ENCODE measurements at regions not wholly inside any gene's neighbourhood (a gene's known extent, or its start where the extent isn't known, plus 50 kb on each side); places are given as distances from the start of the nearest gene placed in this dataset.

DNA sequence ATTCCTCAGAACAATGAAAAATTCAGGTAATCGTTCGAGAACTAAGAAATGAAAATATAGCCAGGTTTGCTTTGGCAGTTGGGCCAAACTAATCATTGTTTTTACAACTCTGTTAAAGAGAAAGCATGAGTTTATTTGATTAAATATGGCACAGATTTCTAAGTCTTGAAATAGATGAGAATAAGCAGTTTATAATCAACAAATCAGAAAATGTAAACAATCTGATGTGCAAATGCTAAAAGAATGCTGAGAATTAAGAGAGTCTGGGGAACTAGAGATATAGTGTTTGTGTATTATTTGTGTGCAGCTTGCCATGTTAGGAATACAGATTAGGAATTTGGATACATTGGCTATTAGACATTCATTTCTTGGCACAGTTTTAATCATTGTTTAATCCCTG lies 212.5 kb downstream of the TANC2 start:
- no peak for DNase-seq
- Histone ChIP-seq H2AK5ac (ENCODE audit: insufficient read length, low read length) (no peak overlapping the region), H2BK20ac (ENCODE audit: low read depth, low read length, poor library complexity, severe bottlenecking) (no peak overlapping the region), H3K79me2 (ENCODE audit: insufficient read depth, low read length) (no peaks in the 10 kb centered on the region), H2BK5ac (ENCODE audit: insufficient read length, low read length) (no peak overlapping the region), H3K79me1 (ENCODE audit: insufficient read depth, low read depth, low read length, poor library complexity, severe bottlenecking) (no peaks in the 10 kb centered on the region), H3K27ac (ENCODE audit: insufficient read length, low read depth, low read length) (no peak overlapping the region), H3K4ac (ENCODE audit: low read depth, low read length) (no peak overlapping the region), H2BK12ac (ENCODE audit: insufficient read length, low read depth, low read length) (no peak overlapping the region), H4K91ac (ENCODE audit: insufficient read length, low read depth, low read length) (no peak overlapping the region), H2BK120ac (ENCODE audit: low read depth, low read length, poor library complexity, severe bottlenecking) (no peak overlapping the region), H3K23me2 (ENCODE audit: insufficient read length, low read depth, low read length, poor library complexity, severe bottlenecking) (no peaks in the 10 kb centered on the region), H3K9me3 (ENCODE audit: control insufficient read depth, low read depth, low read length) (no peaks in the 10 kb centered on the region), H3T11ph (ENCODE audit: low read length) (no peak overlapping the region), H4K5ac (ENCODE audit: insufficient read length, low read depth, low read length) (no peak overlapping the region), H3K4me1 (ENCODE audit: insufficient read depth, low read length) (0 out of 2 replicates have a peak, but pooled peaks cover 2% of the 10 kb centered on the region), H3K14ac (ENCODE audit: insufficient read depth, low read length) (no peak overlapping the region), H2AFZ (ENCODE audit: low read length) (no peak overlapping the region), H2BK15ac (ENCODE audit: low read depth, low read length) (no peak overlapping the region), H3K9ac (ENCODE audit: extremely low read depth, insufficient read length, low read length) (no peak overlapping the region), H3K4me2 (ENCODE audit: insufficient read depth, insufficient read length, low read length) (no peak overlapping the region), H3K18ac (ENCODE audit: insufficient read length, low read depth, low read length) (no peak overlapping the region), H3K56ac (ENCODE audit: insufficient read length, low read depth, low read length) (no peak overlapping the region), H4K8ac (replicated peaks; ENCODE audit: insufficient read length, low read depth, low read length) (no peak overlapping the region), H4K20me1 (ENCODE audit: control insufficient read depth, insufficient read depth, insufficient read length) (no peaks in the 10 kb centered on the region), H3K27me3 (ENCODE audit: insufficient read depth, low read length) (no peaks in the 10 kb centered on the region), H3K23ac (ENCODE audit: insufficient read length, low read depth, low read length) (no peak overlapping the region)
- H3K4me1 Mint-ChIP-seq, result peaks cover 7% of the 10 kb centered on the region in 2 experiments
- H3K9me3 Mint-ChIP-seq, result peaks cover 2 to 4% of the 10 kb centered on the region in 2 experiments; a peak in 4 of 5 replicates
- no peaks in the 10 kb centered on the region for H3K27me3 Mint-ChIP-seq (ENCODE audit: low read depth)
- TF ChIP-seq, protein P1, sequence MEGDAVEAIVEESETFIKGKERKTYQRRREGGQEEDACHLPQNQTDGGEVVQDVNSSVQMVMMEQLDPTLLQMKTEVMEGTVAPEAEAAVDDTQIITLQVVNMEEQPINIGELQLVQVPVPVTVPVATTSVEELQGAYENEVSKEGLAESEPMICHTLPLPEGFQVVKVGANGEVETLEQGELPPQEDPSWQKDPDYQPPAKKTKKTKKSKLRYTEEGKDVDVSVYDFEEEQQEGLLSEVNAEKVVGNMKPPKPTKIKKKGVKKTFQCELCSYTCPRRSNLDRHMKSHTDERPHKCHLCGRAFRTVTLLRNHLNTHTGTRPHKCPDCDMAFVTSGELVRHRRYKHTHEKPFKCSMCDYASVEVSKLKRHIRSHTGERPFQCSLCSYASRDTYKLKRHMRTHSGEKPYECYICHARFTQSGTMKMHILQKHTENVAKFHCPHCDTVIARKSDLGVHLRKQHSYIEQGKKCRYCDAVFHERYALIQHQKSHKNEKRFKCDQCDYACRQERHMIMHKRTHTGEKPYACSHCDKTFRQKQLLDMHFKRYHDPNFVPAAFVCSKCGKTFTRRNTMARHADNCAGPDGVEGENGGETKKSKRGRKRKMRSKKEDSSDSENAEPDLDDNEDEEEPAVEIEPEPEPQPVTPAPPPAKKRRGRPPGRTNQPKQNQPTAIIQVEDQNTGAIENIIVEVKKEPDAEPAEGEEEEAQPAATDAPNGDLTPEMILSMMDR (conservative IDR thresholded peaks at IDR 0.05), result no peak
- no peak overlapping the region for H3K27ac Mint-ChIP-seq
- no CpG with 5 or more reads among the region's 2 CpGs for WGBS (ENCODE audit: extremely low coverage, insufficient read length, low lambda C conversion rate)
- H3K4me3 Mint-ChIP-seq, result no peak overlapping the region
- peaks cover 2 to 11% (median 5%) of the 10 kb centered on the region in 3 experiments; a peak in 3 of 7 replicates for H3K36me3 Mint-ChIP-seq (ENCODE audit: insufficient read depth in 1 of 3, low read depth in 3 of 3)
